ENCODE measurements at regions not wholly inside any gene's neighbourhood (a gene's known extent, or its start where the extent isn't known, plus 50 kb on each side); places are given as distances from the start of the nearest gene placed in this dataset.
"Not testable (repeated sequence)": the region's sequence is repeated elsewhere in the genome, so short reads cannot be mapped to it uniquely, and the experiment has no call there.

GRCh38 chr2:184371641-184372040, 226.7 kb upstream of the ZNF804A start:
- no peak for TF ChIP-seq CTCF (IDR thresholded peaks at IDR 0.05; ENCODE audit: insufficient read depth, low read depth, low read length)
- H3K4me3 ChIP-seq (ENCODE audit: low read depth, low read length) = no peak overlapping the region
- no peaks in the 10 kb centered on the region for H3K36me3 ChIP-seq (ENCODE audit: control insufficient read depth, insufficient read depth, low read length)
- no peak for DNase-seq (ENCODE audit: low read depth)
- ChIA-PET CTCF (no interaction called here), POLR2A (no interaction called here)
- no peaks in the 10 kb centered on the region for H3K27me3 ChIP-seq (ENCODE audit: control insufficient read depth, insufficient read depth, low read length)

GRCh38 chr2:184372484-184372883, 225.8 kb upstream of the ZNF804A start:
- Histone ChIP-seq H3K36me3 (ENCODE audit: control insufficient read depth, insufficient read depth, low read length) (no peaks in the 10 kb centered on the region), H3K27me3 (ENCODE audit: control insufficient read depth, insufficient read depth, low read length) (no peaks in the 10 kb centered on the region), H3K4me3 (ENCODE audit: low read depth, low read length) (no peak overlapping the region)
- TF ChIP-seq CTCF (IDR thresholded peaks at IDR 0.05; ENCODE audit: insufficient read depth, low read depth, low read length) = no peak
- CTCF ChIA-PET = no interaction called here
- POLR2A ChIA-PET = no interaction called here
- no peak for DNase-seq (ENCODE audit: low read depth)

GRCh38 chr2:184394642-184395041, 203.7 kb upstream of the ZNF804A start:
- no peak for TF ChIP-seq CTCF (IDR thresholded peaks at IDR 0.05; ENCODE audit: insufficient read depth, low read depth, low read length)
- Histone ChIP-seq H3K36me3 (ENCODE audit: control insufficient read depth, insufficient read depth, low read length) (no peaks in the 10 kb centered on the region), H3K4me3 (ENCODE audit: low read depth, low read length) (no peak overlapping the region), H3K27me3 (ENCODE audit: control insufficient read depth, insufficient read depth, low read length) (no peaks in the 10 kb centered on the region)
- no peak for DNase-seq (ENCODE audit: low read depth)
- ChIA-PET CTCF (no interaction called here), POLR2A (no interaction called here)

GRCh38 chr2:184402381-184402780, 195.9 kb upstream of the ZNF804A start:
- no peak overlapping the region for H3K4me3 ChIP-seq (ENCODE audit: low read depth, low read length)
- ChIA-PET CTCF (no interaction called here), POLR2A (no interaction called here)
- TF ChIP-seq CTCF (IDR thresholded peaks at IDR 0.05; ENCODE audit: insufficient read depth, low read depth, low read length) = no peak
- H3K36me3 ChIP-seq (ENCODE audit: control insufficient read depth, insufficient read depth, low read length) = no peaks in the 10 kb centered on the region
- no peak for DNase-seq (ENCODE audit: low read depth)
- no peaks in the 10 kb centered on the region for H3K27me3 ChIP-seq (ENCODE audit: control insufficient read depth, insufficient read depth, low read length)

GRCh38 chr2:184407041-184407630, 191.2 kb upstream of the ZNF804A start:
- CTCF ChIA-PET; POLR2A ChIA-PET; DNase-seq (ENCODE audit: low read depth); H3K27me3 ChIP-seq (ENCODE audit: control insufficient read depth, insufficient read depth, low read length); H3K4me3 ChIP-seq (ENCODE audit: low read depth, low read length); H3K36me3 ChIP-seq (ENCODE audit: control insufficient read depth, insufficient read depth, low read length): not testable (repeated sequence)

- CTCF ChIA-PET = no interaction called here
- no peak overlapping the region for H3K4me3 ChIP-seq (ENCODE audit: low read depth, low read length)
- POLR2A ChIA-PET = no interaction called here
- DNase-seq (ENCODE audit: low read depth) = no peak
- H3K36me3 ChIP-seq (ENCODE audit: control insufficient read depth, insufficient read depth, low read length) = no peaks in the 10 kb centered on the region
- no peak for TF ChIP-seq CTCF (IDR thresholded peaks at IDR 0.05; ENCODE audit: insufficient read depth, low read depth, low read length)
- H3K27me3 ChIP-seq (ENCODE audit: control insufficient read depth, insufficient read depth, low read length) = no peaks in the 10 kb centered on the region
Observed at GRCh38 chr2:184410160-184410559, 188.2 kb upstream of the ZNF804A start.

All from BJ (cell line).